SK-N-SH (cell line): ENCODE measurements at regions not wholly inside any gene's neighbourhood (a gene's known extent, or its start where the extent isn't known, plus 50 kb on each side); places are given as distances from the start of the nearest gene placed in this dataset.

Source experiments
- CTCF ChIA-PET: fragments of 300-600, 350-600 bp; formaldehyde crosslinking; extraction: SDS; loops from one replicate; lab custom pipeline; 2021; lab: Yijun Ruan, JAX
- POLR2A ChIA-PET: fragments of 350-600 bp; sonication (Branson Sonifier 250); formaldehyde crosslinking; extraction: SDS; loops from one replicate; lab custom pipeline; 2020; ENCODE audit warnings: antibody characterized with exemption, inconsistent platforms; lab: Yijun Ruan, JAX
- DNase-seq: peaks from one replicate; pipeline ENCODE4 v3.0.0; 2012
- H2AFZ ChIP-seq: fragments of 200-600 bp; sonication (generic); 2 replicates; pipeline ENCODE4 v1.8.1; 2016; ENCODE audit warnings: antibody characterized with exemption, mild to moderate bottlenecking, low read depth
- H3F3A ChIP-seq: fragments of 200-600 bp; sonication (generic); replicated peaks from 2 replicates; pipeline ENCODE3; 2016; ENCODE audit warnings: antibody characterized with exemption, mild to moderate bottlenecking; ENCODE audit not compliant: insufficient read depth
- H3K27ac ChIP-seq, 2 experiments: fragments of 200-500 bp in 1 of 2; fragments of 200-600 bp in 1 of 2; sonication (Bioruptor generic) in 1 of 2; sonication (generic), shearing (Covaris generic) in 1 of 2; 2 replicates each; pipeline versions ENCODE4 v1.5.1 to v1.6.1; 2014 to 2016; ENCODE audit warnings: low read depth in 2 of 2, inconsistent platforms in 1 of 2, low read length in 1 of 2, mild to moderate bottlenecking in 1 of 2, mixed read lengths in 1 of 2
- H3K27me3 ChIP-seq: fragments of 200-600 bp; sonication (generic), shearing (Covaris generic); 2 replicates; pipeline ENCODE4 v1.6.1; 2016; ENCODE audit warnings: mixed run types; ENCODE audit not compliant: insufficient read depth
- H3K36me3 ChIP-seq, 2 experiments: fragments of 200-500 bp in 1 of 2; fragments of 200-600 bp in 1 of 2; sonication (Bioruptor generic) in 1 of 2; sonication (generic) in 1 of 2; replicated peaks in 1 of 2; 2 replicates each; pipeline versions ENCODE3 to v1.5.1; 2014 to 2016; ENCODE audit warnings: low read length in 1 of 2, mild to moderate bottlenecking in 1 of 2; ENCODE audit not compliant: insufficient read depth in 2 of 2, control insufficient read depth in 1 of 2
- H3K4me1 ChIP-seq, 2 experiments: fragments of 200-500 bp in 1 of 2; fragments of 200-600 bp in 1 of 2; sonication (Bioruptor generic) in 1 of 2; sonication (generic), shearing (Covaris generic) in 1 of 2; 2 replicates each; pipeline versions ENCODE4 v1.5.1 to v1.6.1; 2014 to 2016; ENCODE audit warnings: low read depth in 1 of 2, low read length in 1 of 2, mixed run types in 1 of 2; ENCODE audit not compliant: insufficient read depth in 2 of 2, control insufficient read depth in 1 of 2
- H3K4me2 ChIP-seq: fragments of 200-600 bp; sonication (generic), shearing (Covaris generic); 2 replicates; pipeline ENCODE4 v1.6.1; 2017; ENCODE audit warnings: mixed run types
- H3K4me3 ChIP-seq, 2 experiments: fragments of 200-500 bp in 1 of 2; fragments of 200-600 bp in 1 of 2; sonication (Bioruptor generic) in 1 of 2; sonication (generic), shearing (Covaris generic) in 1 of 2; 2 replicates each; pipeline versions ENCODE4 v1.5.1 to v1.8.1; 2014 to 2016; ENCODE audit warnings: low read depth in 2 of 2, inconsistent platforms in 1 of 2, low read length in 1 of 2, mild to moderate bottlenecking in 1 of 2, mixed read lengths in 1 of 2, moderate library complexity in 1 of 2
- H3K79me2 ChIP-seq: fragments of 200-600 bp; sonication (generic); 2 replicates; pipeline ENCODE4 v1.8.1; 2017; ENCODE audit warnings: mild to moderate bottlenecking; ENCODE audit not compliant: insufficient read depth
- H3K9ac ChIP-seq: fragments of 200-600 bp; sonication (generic); 2 replicates; pipeline ENCODE4 v1.6.1; 2017; ENCODE audit warnings: mixed run types
- H3K9me2 ChIP-seq: fragments of 200-600 bp; sonication (generic); 2 replicates; pipeline ENCODE4 v1.6.1; 2017; ENCODE audit warnings: mixed run types
- H3K9me3 ChIP-seq: fragments of 200-600 bp; sonication (generic); 2 replicates; pipeline ENCODE4 v1.6.1; 2017; ENCODE audit warnings: mixed run types, mild to moderate bottlenecking, moderate library complexity
- H4K20me1 ChIP-seq: fragments of 200-600 bp; sonication (generic); 2 replicates; pipeline ENCODE4 v1.6.1; 2017; ENCODE audit warnings: mild to moderate bottlenecking, mixed run types; ENCODE audit not compliant: insufficient read depth
- CHD2 ChIP-seq: fragments of 150-350 bp; IDR thresholded peaks from 2 replicates; pipeline ENCODE4 v1.6.1; 2018; ENCODE audit warnings: low read length; ENCODE audit not compliant: partially characterized antibody
- EZH2phosphoT487 ChIP-seq: fragments of 200-600 bp; sonication (generic); IDR thresholded peaks from 2 replicates; pipeline ENCODE4 v1.6.1; 2017; ENCODE audit warnings: low read depth, mixed run types, mild to moderate bottlenecking, antibody characterized with exemption, moderate library complexity, borderline replicate concordance
- FOXJ3 ChIP-seq: sonication (generic); formaldehyde crosslinking; IDR thresholded peaks from 2 replicates; pipeline ENCODE4 v1.5.1; 2020; ENCODE audit warnings: mild to moderate bottlenecking, missing genetic modification reagents
- JUND ChIP-seq: IDR thresholded peaks from 2 replicates; pipeline ENCODE4 v1.4.0; 2012
- MEF2A ChIP-seq: IDR thresholded peaks from 2 replicates; pipeline ENCODE4 v1.4.0; 2012; ENCODE audit warnings: low read depth, borderline replicate concordance
- MXI1 ChIP-seq: IDR thresholded peaks from 2 replicates; pipeline ENCODE4 v1.6.1; 2012; ENCODE audit warnings: mild to moderate bottlenecking, low read depth, low read length, improper control_type of control experiment
- NRF1 ChIP-seq: IDR thresholded peaks from 2 replicates; pipeline ENCODE4 v1.6.1; 2012; ENCODE audit warnings: low read depth, mild to moderate bottlenecking, low read length
- RCOR1 ChIP-seq: fragments of 150-350 bp; IDR thresholded peaks from 2 replicates; pipeline ENCODE4 v1.6.1; 2017; ENCODE audit warnings: antibody characterized with exemption, low read length
- RFX5 ChIP-seq: IDR thresholded peaks from 2 replicates; pipeline ENCODE4 v1.6.1; 2012; ENCODE audit warnings: mild to moderate bottlenecking, improper control_type of control experiment, low read length
- RXRA ChIP-seq: IDR thresholded peaks from 2 replicates; pipeline ENCODE4 v1.4.0; 2012; ENCODE audit warnings: low read depth, mild to moderate bottlenecking, borderline replicate concordance
- SIN3A ChIP-seq: IDR thresholded peaks from 2 replicates; pipeline ENCODE4 v1.6.1; 2012; ENCODE audit warnings: low read depth, mild to moderate bottlenecking, low read length, moderate library complexity, borderline replicate concordance
- TAF1 ChIP-seq: IDR thresholded peaks from 2 replicates; pipeline ENCODE4 v1.6.1; 2012; ENCODE audit warnings: low read depth, mild to moderate bottlenecking, low read length, moderate library complexity, borderline replicate concordance
- YY1 ChIP-seq: IDR thresholded peaks from 2 replicates; pipeline ENCODE4 v1.4.0; 2012; ENCODE audit warnings: low read depth, mild to moderate bottlenecking
- WGBS: methylation state at CpG from one replicate; pipeline ENCODE4 v1.1.6; 2017; ENCODE audit warnings: low lambda C conversion rate; 5-methylcytosine and 5-hydroxymethylcytosine counted together
- TF ChIP-seq, protein P1 (sequence below): fragments of 150-350 bp; IDR thresholded peaks from 2 replicates; pipeline ENCODE4 v1.6.1; 2016; ENCODE audit warnings: mild to moderate bottlenecking, low read depth, low read length
- TF ChIP-seq, protein P2 (sequence below): IDR thresholded peaks from 2 replicates; pipeline ENCODE4 v1.4.0; 2012; ENCODE audit warnings: low read depth
- TF ChIP-seq, protein P3 (sequence below): IDR thresholded peaks from 2 replicates; pipeline ENCODE4 v1.4.0; 2012; ENCODE audit warnings: low read depth, borderline replicate concordance
- TF ChIP-seq, protein P4 (sequence below): IDR thresholded peaks from 2 replicates; pipeline ENCODE4 v1.6.1; 2012; ENCODE audit warnings: mild to moderate bottlenecking, low read depth, low read length, moderate library complexity
- TF ChIP-seq, protein P5 (sequence below): fragments of 150-350 bp; IDR thresholded peaks from 2 replicates; pipeline ENCODE4 v1.6.1; 2017; ENCODE audit warnings: antibody characterized with exemption, low read length, low read depth, borderline replicate concordance

DNA sequence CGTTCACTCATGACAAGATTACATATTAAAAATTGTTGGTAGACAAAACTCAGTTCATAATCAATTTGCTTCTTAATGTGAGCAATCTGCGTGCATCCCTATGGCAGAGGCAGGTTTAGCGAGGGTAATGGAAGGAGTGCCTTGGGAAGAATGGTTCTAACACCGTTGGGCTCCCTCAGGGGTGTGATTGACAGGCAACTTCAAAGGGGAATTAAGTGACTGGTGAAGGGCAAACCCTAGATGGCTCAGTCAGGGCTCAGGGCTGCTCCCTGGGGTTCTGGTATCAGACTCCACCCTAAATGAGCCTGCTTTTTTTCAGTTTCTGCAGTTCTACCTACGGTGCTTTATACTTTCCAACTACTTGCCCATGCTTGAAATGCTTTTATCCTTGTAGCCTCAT, 419.5 kb upstream of the CELF4 start:
- Histone ChIP-seq H3F3A (no peaks in the 10 kb centered on the region), H3K27me3 (no peaks in the 10 kb centered on the region), H3K9me2 (no peaks in the 10 kb centered on the region), H3K36me3 (no peaks in the 10 kb centered on the region), H3K9ac (no peak overlapping the region), H3K4me1 (no peaks in the 10 kb centered on the region), H4K20me1 (no peaks in the 10 kb centered on the region), H3K79me2 (no peaks in the 10 kb centered on the region), H3K27ac (no peak overlapping the region), H3K9me3 (no peaks in the 10 kb centered on the region), H3K4me2 (no peak overlapping the region), H2AFZ (no peak overlapping the region), H3K4me3 (no peak overlapping the region; a peak in 1 of 4 replicates)
- DNase-seq: no peak
- 11% methylated on average over 5 of the region's 5 CpGs for WGBS
- CTCF ChIA-PET: no interaction called here
- POLR2A ChIA-PET: no interaction called here
- no peak for TF ChIP-seq SIN3A
- no peak for TF ChIP-seq MEF2A
- no peak for TF ChIP-seq JUND
- TF ChIP-seq EZH2phosphoT487: no peak
- TF ChIP-seq, protein P1, sequence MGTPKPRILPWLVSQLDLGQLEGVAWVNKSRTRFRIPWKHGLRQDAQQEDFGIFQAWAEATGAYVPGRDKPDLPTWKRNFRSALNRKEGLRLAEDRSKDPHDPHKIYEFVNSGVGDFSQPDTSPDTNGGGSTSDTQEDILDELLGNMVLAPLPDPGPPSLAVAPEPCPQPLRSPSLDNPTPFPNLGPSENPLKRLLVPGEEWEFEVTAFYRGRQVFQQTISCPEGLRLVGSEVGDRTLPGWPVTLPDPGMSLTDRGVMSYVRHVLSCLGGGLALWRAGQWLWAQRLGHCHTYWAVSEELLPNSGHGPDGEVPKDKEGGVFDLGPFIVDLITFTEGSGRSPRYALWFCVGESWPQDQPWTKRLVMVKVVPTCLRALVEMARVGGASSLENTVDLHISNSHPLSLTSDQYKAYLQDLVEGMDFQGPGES: no peak
- no peak for TF ChIP-seq RFX5
- TF ChIP-seq CHD2: no peak
- no peak for TF ChIP-seq YY1
- TF ChIP-seq, protein P2, sequence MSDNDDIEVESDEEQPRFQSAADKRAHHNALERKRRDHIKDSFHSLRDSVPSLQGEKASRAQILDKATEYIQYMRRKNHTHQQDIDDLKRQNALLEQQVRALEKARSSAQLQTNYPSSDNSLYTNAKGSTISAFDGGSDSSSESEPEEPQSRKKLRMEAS: no peak
- TF ChIP-seq MXI1: no peak
- TF ChIP-seq FOXJ3 (CRISPR knock-in tag): no peak
- TF ChIP-seq RCOR1: no peak
- TF ChIP-seq NRF1: no peak
- TF ChIP-seq, protein P3, sequence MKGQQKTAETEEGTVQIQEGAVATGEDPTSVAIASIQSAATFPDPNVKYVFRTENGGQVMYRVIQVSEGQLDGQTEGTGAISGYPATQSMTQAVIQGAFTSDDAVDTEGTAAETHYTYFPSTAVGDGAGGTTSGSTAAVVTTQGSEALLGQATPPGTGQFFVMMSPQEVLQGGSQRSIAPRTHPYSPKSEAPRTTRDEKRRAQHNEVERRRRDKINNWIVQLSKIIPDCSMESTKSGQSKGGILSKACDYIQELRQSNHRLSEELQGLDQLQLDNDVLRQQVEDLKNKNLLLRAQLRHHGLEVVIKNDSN: no peak
- no peak for TF ChIP-seq RXRA
- TF ChIP-seq TAF1: no peak
- TF ChIP-seq, protein P4, sequence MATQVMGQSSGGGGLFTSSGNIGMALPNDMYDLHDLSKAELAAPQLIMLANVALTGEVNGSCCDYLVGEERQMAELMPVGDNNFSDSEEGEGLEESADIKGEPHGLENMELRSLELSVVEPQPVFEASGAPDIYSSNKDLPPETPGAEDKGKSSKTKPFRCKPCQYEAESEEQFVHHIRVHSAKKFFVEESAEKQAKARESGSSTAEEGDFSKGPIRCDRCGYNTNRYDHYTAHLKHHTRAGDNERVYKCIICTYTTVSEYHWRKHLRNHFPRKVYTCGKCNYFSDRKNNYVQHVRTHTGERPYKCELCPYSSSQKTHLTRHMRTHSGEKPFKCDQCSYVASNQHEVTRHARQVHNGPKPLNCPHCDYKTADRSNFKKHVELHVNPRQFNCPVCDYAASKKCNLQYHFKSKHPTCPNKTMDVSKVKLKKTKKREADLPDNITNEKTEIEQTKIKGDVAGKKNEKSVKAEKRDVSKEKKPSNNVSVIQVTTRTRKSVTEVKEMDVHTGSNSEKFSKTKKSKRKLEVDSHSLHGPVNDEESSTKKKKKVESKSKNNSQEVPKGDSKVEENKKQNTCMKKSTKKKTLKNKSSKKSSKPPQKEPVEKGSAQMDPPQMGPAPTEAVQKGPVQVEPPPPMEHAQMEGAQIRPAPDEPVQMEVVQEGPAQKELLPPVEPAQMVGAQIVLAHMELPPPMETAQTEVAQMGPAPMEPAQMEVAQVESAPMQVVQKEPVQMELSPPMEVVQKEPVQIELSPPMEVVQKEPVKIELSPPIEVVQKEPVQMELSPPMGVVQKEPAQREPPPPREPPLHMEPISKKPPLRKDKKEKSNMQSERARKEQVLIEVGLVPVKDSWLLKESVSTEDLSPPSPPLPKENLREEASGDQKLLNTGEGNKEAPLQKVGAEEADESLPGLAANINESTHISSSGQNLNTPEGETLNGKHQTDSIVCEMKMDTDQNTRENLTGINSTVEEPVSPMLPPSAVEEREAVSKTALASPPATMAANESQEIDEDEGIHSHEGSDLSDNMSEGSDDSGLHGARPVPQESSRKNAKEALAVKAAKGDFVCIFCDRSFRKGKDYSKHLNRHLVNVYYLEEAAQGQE: no peak
- TF ChIP-seq, protein P5, sequence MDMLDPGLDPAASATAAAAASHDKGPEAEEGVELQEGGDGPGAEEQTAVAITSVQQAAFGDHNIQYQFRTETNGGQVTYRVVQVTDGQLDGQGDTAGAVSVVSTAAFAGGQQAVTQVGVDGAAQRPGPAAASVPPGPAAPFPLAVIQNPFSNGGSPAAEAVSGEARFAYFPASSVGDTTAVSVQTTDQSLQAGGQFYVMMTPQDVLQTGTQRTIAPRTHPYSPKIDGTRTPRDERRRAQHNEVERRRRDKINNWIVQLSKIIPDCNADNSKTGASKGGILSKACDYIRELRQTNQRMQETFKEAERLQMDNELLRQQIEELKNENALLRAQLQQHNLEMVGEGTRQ: no peak
